MV-4-11 (cell line): ENCODE measurements at regions not wholly inside any gene's neighbourhood (a gene's known extent, or its start where the extent isn't known, plus 50 kb on each side); places are given as distances from the start of the nearest gene placed in this dataset.
A peak's percentile ranks its signal among the peaks of the same experiment; 100 is the strongest.

Experiments
- DNase-seq: peaks from one replicate; lab custom pipeline; 2025; lab: John Stamatoyannopoulos, UW

DNA sequence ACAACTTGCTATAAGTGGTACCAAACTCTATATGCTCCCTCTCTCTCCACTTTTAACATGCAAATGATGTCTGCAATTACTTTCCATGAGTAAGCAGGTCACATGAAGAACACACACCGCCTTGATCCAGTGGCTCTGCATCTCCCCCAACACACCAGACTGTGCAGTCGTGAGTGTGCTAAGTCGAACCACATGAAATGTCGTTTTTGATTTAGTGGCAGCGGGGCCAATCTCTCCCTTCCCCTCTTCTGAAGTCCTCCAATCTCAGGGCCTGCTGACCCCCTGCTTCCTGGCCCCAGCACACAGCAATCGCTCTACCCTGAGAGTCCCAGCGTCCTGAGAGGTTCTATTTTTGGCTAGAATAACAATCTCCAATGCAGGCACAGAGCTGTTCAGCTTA, 312.5 kb downstream of the SHQ1 start:
- no peak for DNase-seq

DNA sequence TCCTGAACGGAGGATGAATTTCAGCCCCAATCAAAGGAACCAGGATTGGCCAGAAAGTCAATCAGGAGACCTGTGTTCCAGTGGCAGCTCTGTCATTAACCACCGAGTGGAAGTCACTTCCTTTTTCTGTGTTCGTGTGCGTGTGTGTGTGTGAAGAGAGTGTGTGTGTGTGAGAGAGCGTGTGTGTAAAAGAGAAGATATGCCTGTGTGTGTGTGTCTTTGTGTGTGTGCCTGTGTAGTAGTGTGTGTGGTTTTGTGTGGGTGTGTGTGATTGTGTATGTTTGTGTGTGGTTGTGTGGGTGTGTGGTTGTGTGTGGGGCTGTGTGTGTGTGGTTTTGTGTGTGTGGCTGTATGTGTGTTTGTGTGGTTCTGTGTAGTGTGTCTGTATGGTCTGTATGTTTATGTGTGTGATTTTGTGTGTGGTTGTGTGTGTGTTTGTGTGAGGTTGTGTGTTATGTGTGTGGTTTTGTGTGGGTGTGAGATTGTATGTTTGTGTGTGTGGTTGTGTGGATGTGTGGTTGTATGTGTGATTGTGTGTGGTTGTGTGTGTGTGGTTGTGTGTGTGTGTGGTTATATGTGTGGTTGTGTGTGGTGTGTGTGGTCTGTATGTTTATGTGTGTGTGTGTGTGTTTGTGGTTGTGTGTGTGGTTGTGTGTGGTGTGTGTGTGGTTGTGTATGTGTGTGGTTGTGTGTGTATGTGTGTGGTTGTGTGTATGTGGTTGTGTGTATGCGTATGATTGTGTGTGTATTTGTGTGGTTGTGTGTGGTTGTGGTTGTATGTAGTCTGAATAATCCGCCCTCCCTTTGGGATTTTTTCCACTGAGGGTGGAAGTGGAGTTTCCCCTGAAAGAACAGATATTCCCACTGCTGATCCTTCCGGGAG, 314.4 kb downstream of the SHQ1 start:
- peak; percentile 87 for DNase-seq

GRCh38 chr3:72530426-72530825, 317.8 kb downstream of the SHQ1 start:
- DNase-seq = no peak

DNA sequence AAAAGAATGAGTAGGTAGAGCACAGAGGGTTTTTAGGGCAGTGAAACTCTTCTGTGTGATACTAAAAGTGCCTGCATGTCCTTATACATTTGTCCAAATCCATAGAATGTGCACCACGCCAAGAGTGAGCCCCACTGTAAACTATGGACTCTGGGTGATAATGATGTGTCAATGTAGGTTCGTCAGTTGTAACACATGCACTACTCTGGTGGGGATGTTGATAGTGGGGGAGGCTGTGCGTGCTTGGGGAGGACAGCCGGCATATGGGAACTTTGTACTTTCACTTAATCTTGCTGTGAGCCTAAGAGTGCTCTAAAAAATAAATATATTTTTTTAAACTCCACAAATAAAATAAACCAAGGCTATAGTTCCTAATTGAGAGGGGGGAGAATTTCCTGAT, 319.2 kb downstream of the SHQ1 start:
- DNase-seq = no peak

GRCh38 chr3:72523429-72524151, 324.7 kb downstream of the SHQ1 start:
- peak; percentile 99 for DNase-seq

GRCh38 chr3:72520690-72521308, 327.4 kb downstream of the SHQ1 start:
- DNase-seq = no peak

GRCh38 chr3:72519946-72520604, 328.2 kb downstream of the SHQ1 start:
- DNase-seq = peak; percentile 23

DNA sequence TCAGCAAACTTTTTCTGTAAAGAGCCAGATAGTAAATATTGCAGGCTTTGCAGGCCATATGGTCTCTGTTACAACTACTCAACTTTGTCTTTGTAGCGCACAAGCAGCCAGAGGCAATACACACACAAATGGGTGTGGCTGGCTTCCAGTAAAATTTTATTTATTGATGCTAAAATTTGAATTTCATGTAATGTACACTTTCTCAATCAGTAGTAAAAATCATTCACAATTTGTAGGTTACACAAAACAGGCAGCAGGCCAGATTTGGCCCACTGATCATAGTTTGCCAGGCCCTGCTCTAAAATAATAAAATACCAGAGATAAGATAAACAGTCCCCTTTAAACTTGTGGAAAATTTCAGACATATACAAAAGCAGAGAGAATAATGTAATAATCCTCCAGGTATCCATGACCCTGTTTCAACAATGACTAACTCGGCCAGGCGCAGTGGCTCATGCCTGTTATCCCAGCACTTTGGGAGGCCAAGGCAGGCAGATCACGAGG, 330.3 kb downstream of the SHQ1 start:
- DNase-seq = no peak

GRCh38 chr3:72517336-72517735, 330.9 kb downstream of the SHQ1 start:
- DNase-seq = no peak

DNA sequence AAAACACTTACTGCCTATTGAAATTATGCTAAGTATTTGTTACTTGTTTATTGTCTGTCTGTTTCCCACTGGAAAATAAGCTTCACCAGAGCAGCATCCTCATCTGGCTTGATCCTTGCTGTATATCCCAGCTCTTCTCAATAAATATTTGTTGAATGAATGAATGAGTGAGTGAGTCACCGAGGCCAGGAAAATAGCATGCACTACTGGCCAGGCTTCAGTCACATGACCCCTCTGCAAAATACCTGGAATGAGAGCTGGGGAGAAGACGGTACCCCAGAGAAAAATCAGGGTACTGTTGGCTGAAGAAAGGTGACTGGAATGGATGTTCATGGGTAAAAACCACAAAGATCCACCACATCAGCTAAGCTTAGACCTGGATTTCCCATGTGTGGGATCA, 331.9 kb downstream of the SHQ1 start:
- no peak for DNase-seq

DNA sequence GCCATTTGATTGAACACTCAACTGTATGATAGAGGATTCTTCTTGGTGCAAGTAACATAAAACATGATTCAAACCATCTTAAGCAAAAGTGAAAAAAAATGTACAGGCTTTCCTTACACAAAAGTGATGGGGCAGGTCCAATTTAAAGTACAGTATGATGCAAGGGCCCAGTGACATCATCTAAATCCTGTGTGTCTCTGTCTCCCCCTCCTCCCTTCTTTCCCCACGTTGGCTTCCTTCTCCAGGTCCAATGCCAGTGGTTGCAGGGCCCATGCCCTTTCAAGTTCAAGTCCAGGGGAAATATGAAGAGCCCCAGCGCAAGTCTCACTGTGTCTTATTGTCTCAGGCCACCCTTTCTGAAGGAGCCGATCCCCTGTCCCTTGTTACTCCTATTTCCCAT, 332.3 kb downstream of the SHQ1 start:
- DNase-seq = no peak

GRCh38 chr3:72515281-72515680, 333.0 kb downstream of the SHQ1 start:
- DNase-seq = no peak

GRCh38 chr3:72510247-72510646, 338.0 kb downstream of the SHQ1 start:
- DNase-seq = no peak

- no peak for DNase-seq
Measured at GRCh38 chr3:72505539-72506405, 342.5 kb downstream of the SHQ1 start.

GRCh38 chr3:72497501-72497900, 350.7 kb downstream of the SHQ1 start:
- DNase-seq = peak; percentile 73

- peak; percentile 93 for DNase-seq
Measured at GRCh38 chr3:72496051-72496670, 352.1 kb downstream of the SHQ1 start.

- no peak for DNase-seq
Measured at GRCh38 chr3:72494626-72495025, 353.6 kb downstream of the SHQ1 start.

DNA sequence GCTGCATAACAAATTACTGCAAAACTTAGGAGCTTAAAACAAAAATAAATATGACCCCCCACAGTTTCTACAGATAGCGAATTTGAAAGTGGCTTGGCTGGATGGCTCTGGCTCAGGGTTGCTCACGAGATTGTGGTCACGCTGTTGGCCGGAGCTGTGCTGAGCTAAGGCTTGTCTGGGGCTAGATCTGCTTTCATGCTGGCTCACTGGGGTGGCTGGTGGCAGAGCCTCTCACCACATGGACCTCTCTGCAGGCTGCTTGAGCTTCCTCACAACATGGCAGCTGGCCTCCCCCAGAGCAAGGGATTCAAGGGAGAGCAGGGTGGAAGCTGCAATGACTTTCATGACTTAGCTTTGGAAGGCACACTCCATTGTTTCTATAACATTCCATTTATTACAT, 354.1 kb downstream of the SHQ1 start:
- peak; percentile 30 for DNase-seq

- no peak for DNase-seq
Measured at GRCh38 chr3:72492240-72492639, 356.0 kb downstream of the SHQ1 start.

GRCh38 chr3:72490688-72491435, 357.4 kb downstream of the SHQ1 start:
- peak; percentile 29 for DNase-seq
